DOHH2 (cell line): ENCODE measurements at regions not wholly inside any gene's neighbourhood (a gene's known extent, or its start where the extent isn't known, plus 50 kb on each side); places are given as distances from the start of the nearest gene placed in this dataset.

Experiments
- H3F3A ChIP-seq: fragments of 200-600 bp; sonication (generic), shearing (Covaris generic); 2 replicates; pipeline ENCODE4 v1.6.0; 2016; ENCODE audit warnings: antibody characterized with exemption, mild to moderate bottlenecking; ENCODE audit not compliant: control insufficient read depth, insufficient read depth
- H3K27ac ChIP-seq: fragments of 200-600 bp; sonication (generic); 2 replicates; pipeline ENCODE4 v1.5.1; 2014; ENCODE audit warnings: low read depth, mild to moderate bottlenecking, low read length, moderate library complexity
- H3K27me3 ChIP-seq: fragments of 200-600 bp; sonication (generic); 2 replicates; pipeline ENCODE4 v1.6.1; 2014; ENCODE audit warnings: mild to moderate bottlenecking, low read length, mixed read lengths; ENCODE audit not compliant: control insufficient read depth
- H3K36me3 ChIP-seq: fragments of 200-600 bp; sonication (generic); 2 replicates; pipeline ENCODE4 v1.6.1; 2014; ENCODE audit warnings: mild to moderate bottlenecking, low read length, moderate library complexity, mixed read lengths; ENCODE audit not compliant: control insufficient read depth
- H3K4me1 ChIP-seq: fragments of 200-600 bp; sonication (generic); 2 replicates; pipeline ENCODE4 v1.6.1; 2014; ENCODE audit warnings: mild to moderate bottlenecking, low read length, mixed read lengths; ENCODE audit not compliant: control insufficient read depth
- H3K4me2 ChIP-seq: fragments of 200-600 bp; sonication (generic); 2 replicates; pipeline ENCODE4 v1.6.0; 2014; ENCODE audit warnings: mild to moderate bottlenecking, low read length, moderate library complexity
- H3K4me3 ChIP-seq: fragments of 200-600 bp; sonication (generic); 2 replicates; pipeline ENCODE4 v1.5.1; 2014; ENCODE audit warnings: mild to moderate bottlenecking, low read length, mixed read lengths
- H3K79me2 ChIP-seq: fragments of 200-600 bp; sonication (generic); 2 replicates; pipeline ENCODE4 v1.6.1; 2014; ENCODE audit warnings: mild to moderate bottlenecking, low read length, mixed read lengths; ENCODE audit not compliant: control insufficient read depth
- H3K9me2 ChIP-seq: fragments of 200-600 bp; sonication (generic); replicated peaks from 2 replicates; pipeline ENCODE4 v1.6.1; 2014; ENCODE audit warnings: mild to moderate bottlenecking, low read length, mixed read lengths; ENCODE audit not compliant: control insufficient read depth
- H3K9me3 ChIP-seq: fragments of 200-600 bp; sonication (generic); 2 replicates; pipeline ENCODE4 v1.6.1; 2014; ENCODE audit warnings: antibody characterized with exemption, low read length, mixed read lengths; ENCODE audit not compliant: control insufficient read depth, insufficient read depth
- H4K20me1 ChIP-seq: fragments of 200-600 bp; sonication (generic); 2 replicates; pipeline ENCODE4 v1.6.0; 2014; ENCODE audit warnings: low read depth, mild to moderate bottlenecking, antibody characterized with exemption, low read length, moderate library complexity; ENCODE audit not compliant: control insufficient read depth, insufficient read depth
- CTCF ChIP-seq: fragments of 200-600 bp; sonication (generic); IDR thresholded peaks from one replicate; pipeline ENCODE4 v1.5.1; 2014; ENCODE audit warnings: antibody characterized with exemption, mild to moderate bottlenecking, low read depth, low read length; ENCODE audit not compliant: poor library complexity, severe bottlenecking
- EZH2phosphoT487 ChIP-seq: fragments of 200-600 bp; sonication (generic); IDR thresholded peaks from 2 replicates; pipeline ENCODE4 v1.6.1; 2017; ENCODE audit warnings: borderline replicate concordance, mild to moderate bottlenecking, antibody characterized with exemption, low read length, moderate library complexity, mixed read lengths

DNA sequence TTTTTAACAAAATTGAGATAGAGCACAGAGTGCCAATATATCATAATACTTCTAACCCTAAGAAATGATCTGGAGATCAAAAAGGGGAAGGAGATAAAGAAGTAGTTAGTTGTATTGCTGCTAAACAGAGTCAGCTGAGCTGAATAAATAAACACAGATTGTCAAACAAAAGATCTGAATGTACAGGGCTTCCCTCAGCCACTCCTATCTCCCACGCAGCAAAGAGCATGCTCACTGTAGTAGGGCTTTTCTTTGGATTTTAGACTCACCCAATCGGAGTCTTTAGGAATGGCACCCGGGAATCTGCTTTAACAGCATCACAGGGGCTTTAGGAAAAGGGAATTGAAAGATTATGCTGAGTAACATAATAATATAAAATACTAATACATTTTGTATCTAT is 222.2 kb upstream of the STXBP5 start:
- TF ChIP-seq EZH2phosphoT487 (no peak), CTCF (no peak)
- Histone ChIP-seq H3K9me3 (no peaks in the 10 kb centered on the region), H3K36me3 (no peaks in the 10 kb centered on the region)

DNA sequence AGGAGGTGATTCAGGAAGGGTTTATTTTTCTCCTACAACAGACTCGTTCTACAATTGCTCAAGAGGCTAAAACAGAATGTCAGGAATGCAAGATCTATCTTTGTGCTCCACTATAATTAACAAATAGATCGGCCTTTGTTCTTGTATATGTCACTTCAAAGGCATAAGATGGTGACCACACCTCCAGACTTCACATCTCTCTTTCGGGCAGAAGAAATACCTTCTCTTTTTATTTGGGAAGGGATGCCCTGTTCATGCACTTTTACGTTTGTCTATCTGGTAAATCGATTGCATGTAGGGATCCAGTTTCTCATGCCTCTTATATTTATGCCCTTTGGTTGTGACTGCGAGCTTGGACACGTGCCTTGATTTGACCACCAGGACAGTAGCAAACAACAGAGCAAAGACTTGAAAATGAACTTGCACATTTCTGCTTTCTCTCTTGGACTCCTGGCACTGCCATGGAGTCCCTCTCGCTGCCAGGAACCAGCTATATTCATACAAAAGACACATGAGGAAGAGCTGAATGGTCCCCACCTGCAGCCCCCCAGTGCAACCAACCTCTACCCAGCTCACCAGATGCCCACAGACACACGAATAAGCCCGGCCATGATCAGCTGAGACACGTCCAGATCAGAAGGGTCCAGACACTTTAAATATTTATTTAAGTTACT is 219.8 kb upstream of the STXBP5 start:
- H3K4me1 ChIP-seq: no peaks in the 10 kb centered on the region
- H3K4me2 ChIP-seq: no peak overlapping the region

More for the DNA sequence above, 222.2 kb upstream of the STXBP5 start:
- Histone ChIP-seq H3K79me2 (no peaks in the 10 kb centered on the region), H3F3A (no peaks in the 10 kb centered on the region), H3K4me3 (no peak overlapping the region), H3K9me2 (no peaks in the 10 kb centered on the region), H3K4me2 (no peak overlapping the region), H4K20me1 (no peaks in the 10 kb centered on the region), H3K27ac (no peak overlapping the region), H3K4me1 (no peaks in the 10 kb centered on the region), H3K27me3 (no peaks in the 10 kb centered on the region)

GRCh38 chr6:146985111-146985510 is 219.1 kb upstream of the STXBP5 start:
- Histone ChIP-seq H3K27ac (no peak overlapping the region), H3K4me2 (no peak overlapping the region), H3K4me3 (no peak overlapping the region), H3K79me2 (no peaks in the 10 kb centered on the region), H3K36me3 (no peaks in the 10 kb centered on the region), H3K27me3 (no peaks in the 10 kb centered on the region), H3K4me1 (no peaks in the 10 kb centered on the region), H3F3A (no peaks in the 10 kb centered on the region), H3K9me3 (no peaks in the 10 kb centered on the region), H3K9me2 (no peaks in the 10 kb centered on the region), H4K20me1 (no peaks in the 10 kb centered on the region)
- TF ChIP-seq CTCF: no peak

More for the DNA sequence above, 219.8 kb upstream of the STXBP5 start:
- Histone ChIP-seq H3K27ac (no peak overlapping the region), H3K36me3 (no peaks in the 10 kb centered on the region), H4K20me1 (no peaks in the 10 kb centered on the region), H3F3A (no peaks in the 10 kb centered on the region), H3K9me2 (no peaks in the 10 kb centered on the region), H3K79me2 (no peaks in the 10 kb centered on the region), H3K9me3 (no peaks in the 10 kb centered on the region), H3K4me3 (no peak overlapping the region), H3K27me3 (no peaks in the 10 kb centered on the region)
- no peak for TF ChIP-seq EZH2phosphoT487
- no peak for TF ChIP-seq CTCF
